HepG2 (cell line): ENCODE measurements at regions not wholly inside any gene's neighbourhood (a gene's known extent, or its start where the extent isn't known, plus 50 kb on each side); places are given as distances from the start of the nearest gene placed in this dataset.

ENCODE experiments used
- ATAC-seq: fragments of 200-7000 bp; cut with Tn5 transposase; 3 replicates; pipeline ENCODE4 v1.9.1; 2020; ENCODE audit warnings: mild to moderate bottlenecking, moderate library complexity
- BruUV-seq: library from RNA; stranded (reverse); fragments of 400-500 nt; replicated peaks from 2 replicates; lab custom pipeline; 2021; lab: Mats Ljungman, UMichigan
- CTCF ChIA-PET: fragments of 300-600 bp; formaldehyde crosslinking; extraction: SDS; loops from one replicate; lab custom pipeline; 2021; ENCODE audit warnings: low total read pairs, inconsistent platforms, low intra/inter-chr PET ratio; lab: Yijun Ruan, JAX
- POLR2A ChIA-PET: fragments of 350-600 bp; sonication (Branson Sonifier 250); formaldehyde crosslinking; loops from one replicate; lab custom pipeline; 2020; ENCODE audit warnings: antibody characterized with exemption, inconsistent platforms; lab: Yijun Ruan, JAX
- DNase-seq: peaks from one replicate; pipeline ENCODE4 v3.0.0-alpha.2; 2015; ENCODE audit warnings: low spot score
- FAIRE-seq: peaks from 3 replicates; lab custom pipeline; 2011; peaks lifted over from hg19 to GRCh38; lab: Jason Lieb, UNC
- H2AFZ ChIP-seq: one replicate; pipeline ENCODE4 v1.6.1; 2011; ENCODE audit warnings: low read length, inconsistent platforms
- H3K27ac ChIP-seq: fragments of 300-600 bp; 3 replicates; pipeline ENCODE4 v1.8.0; 2011; ENCODE audit warnings: mixed run types, mild to moderate bottlenecking, mixed read lengths, low read length, inconsistent platforms; ENCODE audit not compliant: insufficient read depth; ENCODE audit errors: extremely low read length
- H3K27me3 ChIP-seq, 2 experiments: fragments of 200-600 bp in 1 of 2; 2 replicates in 1 of 2; 3 replicates in 1 of 2; pipeline versions ENCODE4 v1.6.0 to v1.8.0; 2011; ENCODE audit warnings: low read length in 2 of 2, mild to moderate bottlenecking in 2 of 2, moderate library complexity in 2 of 2, inconsistent platforms in 1 of 2; ENCODE audit not compliant: insufficient read depth in 2 of 2, control insufficient read depth in 1 of 2
- H3K36me3 ChIP-seq, 2 experiments: fragments of 200-600 bp in 1 of 2; replicated peaks in 1 of 2; 2 replicates in 1 of 2; 3 replicates in 1 of 2; pipeline versions ENCODE4 v1.5.1 to v1.8.0; 2011; ENCODE audit warnings: low read length in 2 of 2, inconsistent platforms in 1 of 2; ENCODE audit not compliant: insufficient read depth in 2 of 2, control insufficient read depth in 1 of 2
- H3K4me1 ChIP-seq: 2 replicates; pipeline ENCODE4 v1.5.1; 2012; ENCODE audit warnings: low read length, inconsistent platforms; ENCODE audit not compliant: insufficient read depth
- H3K4me2 ChIP-seq: 2 replicates; pipeline ENCODE4 v1.6.0; 2011; ENCODE audit warnings: low read depth, low read length, inconsistent platforms
- H3K4me3 ChIP-seq, 3 experiments: fragments of 200-600 bp in 1 of 3; sonication (generic), shearing (Covaris generic) in 1 of 3; replicated peaks in 1 of 3; 2 replicates each; pipeline ENCODE4 v1.5.1; 2011 to 2016; ENCODE audit warnings: low read length in 3 of 3, inconsistent platforms in 2 of 3, low read depth in 2 of 3, mild to moderate bottlenecking in 2 of 3, control low read depth in 1 of 3, mixed read lengths in 1 of 3; ENCODE audit not compliant: insufficient read depth in 1 of 3
- H3K79me2 ChIP-seq: one replicate; pipeline ENCODE4 v1.6.1; 2011; ENCODE audit warnings: low read length, inconsistent platforms; ENCODE audit not compliant: insufficient read depth
- H3K9ac ChIP-seq: 2 replicates; pipeline ENCODE4 v1.6.0; 2011; ENCODE audit warnings: mild to moderate bottlenecking, low read depth, low read length, inconsistent platforms; ENCODE audit not compliant: insufficient read depth
- H3K9me3 ChIP-seq: 2 replicates; pipeline ENCODE4 v1.5.1; 2012; ENCODE audit warnings: mild to moderate bottlenecking, low read length
- H4K20me1 ChIP-seq: 2 replicates; pipeline ENCODE4 v1.6.0; 2011; ENCODE audit warnings: inconsistent platforms, mild to moderate bottlenecking, low read length, moderate library complexity; ENCODE audit not compliant: insufficient read depth
- HIC2 ChIP-seq: sonication (generic); formaldehyde crosslinking; IDR thresholded peaks from 2 replicates; pipeline ENCODE4 v1.9.0; 2022; ENCODE audit warnings: low read depth, missing genetic modification reagents
- MATR3 ChIP-seq: sonication (generic); formaldehyde crosslinking; IDR thresholded peaks from 2 replicates; pipeline ENCODE4 v1.4.0; 2020; ENCODE audit warnings: missing genetic modification reagents
- MXD4 ChIP-seq: IDR thresholded peaks from 2 replicates; pipeline ENCODE4 v1.6.1; 2016; ENCODE audit warnings: mild to moderate bottlenecking, missing biosample characterization, missing genetic modification reagents
- SALL2 ChIP-seq: sonication (generic); formaldehyde crosslinking; IDR thresholded peaks from 2 replicates; pipeline ENCODE4 v1.8.1; 2023; ENCODE audit warnings: mild to moderate bottlenecking, missing genetic modification reagents, inconsistent platforms
- SMAD9 ChIP-seq: sonication (generic); formaldehyde crosslinking; IDR thresholded peaks from 2 replicates; pipeline ENCODE4 v1.5.1; 2020; ENCODE audit warnings: mild to moderate bottlenecking, missing genetic modification reagents
- ZNF451 ChIP-seq: sonication (generic); formaldehyde crosslinking; IDR thresholded peaks from 2 replicates; pipeline ENCODE4 v1.5.0; 2020; ENCODE audit warnings: mild to moderate bottlenecking, missing genetic modification reagents
- WGBS: methylation state at CpG from one replicate; pipeline ENCODE4 v1.1.6; 2017; ENCODE audit warnings: low lambda C conversion rate; 5-methylcytosine and 5-hydroxymethylcytosine counted together
- in situ Hi-C: cut with HindIII; loops from 2 replicates; pipeline ENCODE4 v1.10.0; 2017; ENCODE audit warnings: low pct_unique_long_range_greater_than_20kb; ENCODE audit not compliant: extremely low pct_ligation_motif_present
- intact Hi-C: fragments of 100-400 bp; cut with micrococcal nuclease; formaldehyde crosslinking; loops from one replicate; pipeline ENCODE4 v1.10.0; 2022; ENCODE audit not compliant: unreplicated experiment
- TF ChIP-seq, protein P1 (sequence below): fragments of 450-650 bp; IDR thresholded peaks from 2 replicates; pipeline ENCODE4 v1.6.1; 2017; ENCODE audit warnings: mild to moderate bottlenecking
- TF ChIP-seq, protein P2 (sequence below): sonication (generic); formaldehyde crosslinking; IDR thresholded peaks from 2 replicates; pipeline ENCODE4 v1.4.0; 2020; ENCODE audit warnings: missing genetic modification reagents

DNA sequence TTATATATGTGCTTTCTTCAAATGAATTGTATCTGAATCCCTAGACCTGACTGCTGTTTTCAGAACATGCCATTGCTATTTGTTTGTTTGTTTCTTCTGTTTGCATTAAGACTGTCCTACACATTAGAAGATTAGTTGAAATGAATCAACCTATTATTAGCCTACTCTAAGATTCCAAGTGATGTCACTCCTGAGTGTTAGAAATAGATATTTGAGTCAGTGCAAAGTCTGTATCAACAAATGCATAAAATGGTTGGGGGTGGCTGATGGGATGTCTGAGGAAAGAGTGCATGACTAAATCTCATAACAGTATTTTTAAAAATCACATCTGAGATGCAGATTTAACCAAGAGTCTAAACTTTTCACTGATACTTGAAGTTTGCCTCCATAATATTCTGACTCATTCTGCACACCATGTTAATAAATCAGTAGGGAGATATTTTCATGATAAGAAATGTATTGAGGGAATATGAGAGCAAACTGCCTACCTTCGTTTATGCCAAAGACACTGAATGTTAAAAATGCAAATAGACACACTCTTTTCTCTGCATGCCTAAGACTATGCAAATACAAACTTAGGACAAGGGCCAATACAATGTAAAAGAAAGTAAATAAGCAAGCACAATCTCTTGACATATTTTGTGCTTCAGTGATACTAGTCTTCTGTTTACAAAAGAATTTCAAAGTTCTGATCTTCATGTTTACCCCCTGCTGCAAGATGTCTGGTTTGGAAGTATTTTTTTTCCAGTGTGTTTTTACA is 253.3 kb downstream of the LIG4 start (continued):
- no peak for TF ChIP-seq HIC2 (CRISPR knock-in tag)

GRCh38 chr13:107960301-107960700 is 255.0 kb downstream of the LIG4 start:
- BruUV-seq = no TSS peak
- no peak overlapping the region for H3K9ac ChIP-seq
- H3K4me1 ChIP-seq = no peaks in the 10 kb centered on the region
- ChIA-PET POLR2A (no interaction called here), CTCF (no interaction called here)
- H3K36me3 ChIP-seq = no peaks in the 10 kb centered on the region
- in situ Hi-C loops = no loop called here
- WGBS = 0% methylated on average over 1 of the region's 1 CpG
- no peaks in the 10 kb centered on the region for H3K79me2 ChIP-seq
- intact Hi-C loops = no loop called here
- no peak overlapping the region for H3K27ac ChIP-seq
- no peak for FAIRE-seq
- H4K20me1 ChIP-seq = no peaks in the 10 kb centered on the region
- ATAC-seq = no peak
- no peak overlapping the region for H3K4me2 ChIP-seq
- peaks cover 47% of the 10 kb centered on the region for H3K9me3 ChIP-seq
- H2AFZ ChIP-seq = no peak overlapping the region
- no peak for DNase-seq
- no peak overlapping the region for H3K4me3 ChIP-seq
- no peaks in the 10 kb centered on the region; a peak in 1 of 5 replicates for H3K27me3 ChIP-seq
- TF ChIP-seq ZNF451 (CRISPR knock-in tag) = no peak

DNA sequence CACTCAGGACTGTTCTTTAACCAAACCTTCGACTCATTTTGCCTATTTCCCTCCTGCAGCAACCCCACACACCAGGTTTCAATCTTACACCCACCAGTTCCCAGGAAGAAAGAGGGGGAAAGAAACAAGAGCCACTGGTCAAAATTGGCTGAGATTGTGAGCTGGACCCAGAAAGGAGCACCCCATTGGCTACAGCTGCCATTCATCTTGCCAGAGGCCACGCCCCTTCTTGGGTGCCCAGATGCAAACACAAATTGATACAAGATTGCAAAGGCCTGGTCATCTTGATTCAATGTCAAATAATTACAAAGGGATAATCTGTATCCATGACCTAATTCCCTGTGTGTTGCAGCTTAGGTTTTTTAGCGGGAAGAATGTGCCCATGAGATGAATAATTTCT is 258.4 kb downstream of the LIG4 start:
- H3K9me3 ChIP-seq = peaks cover 55% of the 10 kb centered on the region
- H3K79me2 ChIP-seq = no peaks in the 10 kb centered on the region
- no peak overlapping the region for H2AFZ ChIP-seq
- BruUV-seq = no TSS peak
- no peaks in the 10 kb centered on the region for H3K36me3 ChIP-seq
- CTCF ChIA-PET = no interaction called here
- WGBS = 15% methylated on average over 3 of the region's 3 CpGs
- no peak for FAIRE-seq
- POLR2A ChIA-PET = no interaction called here
- no peak for ATAC-seq
- no peaks in the 10 kb centered on the region for H3K4me1 ChIP-seq
- no peak for DNase-seq
- intact Hi-C loops = no loop called here
- no peaks in the 10 kb centered on the region; a peak in 1 of 5 replicates for H3K27me3 ChIP-seq
- no peak overlapping the region for H3K27ac ChIP-seq
- H3K4me2 ChIP-seq = no peak overlapping the region
- in situ Hi-C loops = no loop called here
- no peak overlapping the region for H3K4me3 ChIP-seq
- no peak overlapping the region for H3K9ac ChIP-seq
- no peaks in the 10 kb centered on the region for H4K20me1 ChIP-seq
- no peak for TF ChIP-seq MXD4 (CRISPR knock-in tag)
- TF ChIP-seq SMAD9 (CRISPR knock-in tag) = no peak
- no peak for TF ChIP-seq MATR3 (CRISPR knock-in tag)
- TF ChIP-seq, protein P1, sequence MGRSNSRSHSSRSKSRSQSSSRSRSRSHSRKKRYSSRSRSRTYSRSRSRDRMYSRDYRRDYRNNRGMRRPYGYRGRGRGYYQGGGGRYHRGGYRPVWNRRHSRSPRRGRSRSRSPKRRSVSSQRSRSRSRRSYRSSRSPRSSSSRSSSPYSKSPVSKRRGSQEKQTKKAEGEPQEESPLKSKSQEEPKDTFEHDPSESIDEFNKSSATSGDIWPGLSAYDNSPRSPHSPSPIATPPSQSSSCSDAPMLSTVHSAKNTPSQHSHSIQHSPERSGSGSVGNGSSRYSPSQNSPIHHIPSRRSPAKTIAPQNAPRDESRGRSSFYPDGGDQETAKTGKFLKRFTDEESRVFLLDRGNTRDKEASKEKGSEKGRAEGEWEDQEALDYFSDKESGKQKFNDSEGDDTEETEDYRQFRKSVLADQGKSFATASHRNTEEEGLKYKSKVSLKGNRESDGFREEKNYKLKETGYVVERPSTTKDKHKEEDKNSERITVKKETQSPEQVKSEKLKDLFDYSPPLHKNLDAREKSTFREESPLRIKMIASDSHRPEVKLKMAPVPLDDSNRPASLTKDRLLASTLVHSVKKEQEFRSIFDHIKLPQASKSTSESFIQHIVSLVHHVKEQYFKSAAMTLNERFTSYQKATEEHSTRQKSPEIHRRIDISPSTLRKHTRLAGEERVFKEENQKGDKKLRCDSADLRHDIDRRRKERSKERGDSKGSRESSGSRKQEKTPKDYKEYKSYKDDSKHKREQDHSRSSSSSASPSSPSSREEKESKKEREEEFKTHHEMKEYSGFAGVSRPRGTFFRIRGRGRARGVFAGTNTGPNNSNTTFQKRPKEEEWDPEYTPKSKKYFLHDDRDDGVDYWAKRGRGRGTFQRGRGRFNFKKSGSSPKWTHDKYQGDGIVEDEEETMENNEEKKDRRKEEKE = no peak
- TF ChIP-seq, protein P2, sequence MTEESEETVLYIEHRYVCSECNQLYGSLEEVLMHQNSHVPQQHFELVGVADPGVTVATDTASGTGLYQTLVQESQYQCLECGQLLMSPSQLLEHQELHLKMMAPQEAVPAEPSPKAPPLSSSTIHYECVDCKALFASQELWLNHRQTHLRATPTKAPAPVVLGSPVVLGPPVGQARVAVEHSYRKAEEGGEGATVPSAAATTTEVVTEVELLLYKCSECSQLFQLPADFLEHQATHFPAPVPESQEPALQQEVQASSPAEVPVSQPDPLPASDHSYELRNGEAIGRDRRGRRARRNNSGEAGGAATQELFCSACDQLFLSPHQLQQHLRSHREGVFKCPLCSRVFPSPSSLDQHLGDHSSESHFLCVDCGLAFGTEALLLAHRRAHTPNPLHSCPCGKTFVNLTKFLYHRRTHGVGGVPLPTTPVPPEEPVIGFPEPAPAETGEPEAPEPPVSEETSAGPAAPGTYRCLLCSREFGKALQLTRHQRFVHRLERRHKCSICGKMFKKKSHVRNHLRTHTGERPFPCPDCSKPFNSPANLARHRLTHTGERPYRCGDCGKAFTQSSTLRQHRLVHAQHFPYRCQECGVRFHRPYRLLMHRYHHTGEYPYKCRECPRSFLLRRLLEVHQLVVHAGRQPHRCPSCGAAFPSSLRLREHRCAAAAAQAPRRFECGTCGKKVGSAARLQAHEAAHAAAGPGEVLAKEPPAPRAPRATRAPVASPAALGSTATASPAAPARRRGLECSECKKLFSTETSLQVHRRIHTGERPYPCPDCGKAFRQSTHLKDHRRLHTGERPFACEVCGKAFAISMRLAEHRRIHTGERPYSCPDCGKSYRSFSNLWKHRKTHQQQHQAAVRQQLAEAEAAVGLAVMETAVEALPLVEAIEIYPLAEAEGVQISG (CRISPR knock-in tag) = no peak
- TF ChIP-seq SALL2 = no peak
